ENCODE measurements at regions not wholly inside any gene's neighbourhood (a gene's known extent, or its start where the extent isn't known, plus 50 kb on each side); places are given as distances from the start of the nearest gene placed in this dataset.

GRCh38 chr18:34600874-34601656, 109.0 kb upstream of the DTNA start:
- Histone ChIP-seq H3K9me3 (no peaks in the 10 kb centered on the region), H3K4me3 (ENCODE audit: low read depth in 1 of 2, low read length in 1 of 2) (no peak overlapping the region), H3K36me3 (no peaks in the 10 kb centered on the region), H3K27ac (no peak overlapping the region), H3K27me3 (no peaks in the 10 kb centered on the region), H3K4me1 (ENCODE audit: control insufficient read depth in 1 of 2, insufficient read depth in 1 of 2, low read depth in 1 of 2, low read length in 1 of 2) (peaks cover 4 to 19% of the 10 kb centered on the region in 2 experiments)
- no peak for TF ChIP-seq CTCF (IDR thresholded peaks at IDR 0.05)

- Histone ChIP-seq H3K27me3 (no peaks in the 10 kb centered on the region), H3K4me1 (ENCODE audit: control insufficient read depth in 1 of 2, insufficient read depth in 1 of 2, low read depth in 1 of 2, low read length in 1 of 2) (peaks cover 4 to 19% of the 10 kb centered on the region in 2 experiments), H3K9me3 (no peaks in the 10 kb centered on the region), H3K36me3 (no peaks in the 10 kb centered on the region), H3K4me3 (ENCODE audit: low read depth in 1 of 2, low read length in 1 of 2) (no peak overlapping the region), H3K27ac (no peak overlapping the region)
- TF ChIP-seq CTCF (IDR thresholded peaks at IDR 0.05): no peak
Measured at GRCh38 chr18:34604591-34604990, 105.5 kb upstream of the DTNA start.

DNA sequence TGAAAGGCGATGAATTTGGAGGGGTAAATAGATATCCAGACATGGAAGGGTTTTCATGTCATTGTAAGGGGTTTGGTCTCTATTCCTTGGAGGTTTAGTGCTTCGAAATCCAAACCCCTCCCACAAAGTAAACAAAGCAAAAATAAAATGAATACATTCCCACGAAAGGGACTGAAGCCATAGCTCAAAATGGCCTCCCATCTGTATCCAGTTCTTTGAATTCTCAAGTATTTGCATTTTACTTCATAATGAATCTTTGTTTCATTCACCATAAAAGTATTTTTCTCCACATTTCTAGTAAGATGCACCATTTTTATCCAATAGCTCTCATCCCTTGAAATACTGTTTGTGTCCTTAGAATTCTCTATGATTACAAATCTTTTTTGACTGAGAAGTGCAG, 103.2 kb upstream of the DTNA start:
- H3K27me3 ChIP-seq: no peaks in the 10 kb centered on the region
- H3K36me3 ChIP-seq: no peaks in the 10 kb centered on the region
- H3K4me1 ChIP-seq (ENCODE audit: control insufficient read depth in 1 of 2, insufficient read depth in 1 of 2, low read depth in 1 of 2, low read length in 1 of 2): peaks cover 4 to 19% of the 10 kb centered on the region in 2 experiments
- no peak for TF ChIP-seq CTCF (IDR thresholded peaks at IDR 0.05)
- no peak overlapping the region for H3K27ac ChIP-seq
- no peaks in the 10 kb centered on the region for H3K9me3 ChIP-seq
- no peak overlapping the region for H3K4me3 ChIP-seq (ENCODE audit: low read depth in 1 of 2, low read length in 1 of 2)

DNA sequence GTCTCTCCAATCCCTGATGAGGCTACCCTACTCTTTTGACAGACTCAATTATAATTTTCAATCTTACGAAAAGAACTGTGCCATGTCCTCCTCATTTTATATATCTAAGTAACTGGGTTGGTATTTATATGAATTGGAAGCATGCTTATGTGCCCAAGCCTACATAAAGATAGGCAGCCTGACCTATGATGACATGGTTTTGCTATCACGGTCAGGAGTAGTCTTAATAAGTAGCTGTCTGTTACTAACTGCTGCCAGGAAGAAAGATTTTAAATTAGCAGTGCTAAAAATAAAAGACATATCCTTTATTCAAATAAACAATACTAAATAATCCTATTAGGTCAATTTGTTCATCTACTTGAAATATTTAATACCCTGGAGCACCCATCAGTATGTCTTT, 102.0 kb upstream of the DTNA start:
- no peak overlapping the region for H3K27ac ChIP-seq
- no peak for TF ChIP-seq CTCF (IDR thresholded peaks at IDR 0.05)
- H3K4me1 ChIP-seq (ENCODE audit: control insufficient read depth in 1 of 2, insufficient read depth in 1 of 2, low read depth in 1 of 2, low read length in 1 of 2): peaks cover 4 to 19% of the 10 kb centered on the region in 2 experiments
- no peaks in the 10 kb centered on the region for H3K9me3 ChIP-seq
- H3K36me3 ChIP-seq: no peaks in the 10 kb centered on the region
- H3K4me3 ChIP-seq (ENCODE audit: low read depth in 1 of 2, low read length in 1 of 2): no peak overlapping the region
- H3K27me3 ChIP-seq: no peaks in the 10 kb centered on the region

GRCh38 chr18:34609986-34610648, 100.0 kb upstream of the DTNA start:
- H3K4me1 ChIP-seq (ENCODE audit: control insufficient read depth in 1 of 2, insufficient read depth in 1 of 2, low read depth in 1 of 2, low read length in 1 of 2): peaks cover 0 to 6% of the 10 kb centered on the region in 2 experiments
- no peak overlapping the region for H3K27ac ChIP-seq
- H3K9me3 ChIP-seq: no peaks in the 10 kb centered on the region
- no peaks in the 10 kb centered on the region for H3K36me3 ChIP-seq
- no peak overlapping the region for H3K4me3 ChIP-seq (ENCODE audit: low read depth in 1 of 2, low read length in 1 of 2)
- H3K27me3 ChIP-seq: no peaks in the 10 kb centered on the region
- TF ChIP-seq CTCF (IDR thresholded peaks at IDR 0.05): no peak

Measured in neutrophil (primary cell).